ENCODE measurements at regions not wholly inside any gene's neighbourhood (a gene's known extent, or its start where the extent isn't known, plus 50 kb on each side); places are given as distances from the start of the nearest gene placed in this dataset.

GRCh38 chr14:101076451-101077198 lies 173.1 kb upstream of the RTL1 start:
- DNase-seq (ENCODE audit: insufficient read length, low spot score) (no peak), FAIRE-seq (no peak)
- no peak for TF ChIP-seq CTCF (IDR thresholded peaks at IDR 0.05; ENCODE audit: insufficient read depth, missing control alignments)

GRCh38 chr14:101077481-101078074 lies 174.1 kb upstream of the RTL1 start:
- DNase-seq (ENCODE audit: insufficient read length, low spot score) (no peak), FAIRE-seq (no peak)
- no peak for TF ChIP-seq CTCF (IDR thresholded peaks at IDR 0.05; ENCODE audit: insufficient read depth, missing control alignments)

- FAIRE-seq (no peak), DNase-seq (ENCODE audit: insufficient read length, low spot score) (no peak)
- TF ChIP-seq CTCF (IDR thresholded peaks at IDR 0.05; ENCODE audit: insufficient read depth, missing control alignments): no peak
Measured at GRCh38 chr14:101078170-101078891, 174.8 kb upstream of the RTL1 start.

DNA sequence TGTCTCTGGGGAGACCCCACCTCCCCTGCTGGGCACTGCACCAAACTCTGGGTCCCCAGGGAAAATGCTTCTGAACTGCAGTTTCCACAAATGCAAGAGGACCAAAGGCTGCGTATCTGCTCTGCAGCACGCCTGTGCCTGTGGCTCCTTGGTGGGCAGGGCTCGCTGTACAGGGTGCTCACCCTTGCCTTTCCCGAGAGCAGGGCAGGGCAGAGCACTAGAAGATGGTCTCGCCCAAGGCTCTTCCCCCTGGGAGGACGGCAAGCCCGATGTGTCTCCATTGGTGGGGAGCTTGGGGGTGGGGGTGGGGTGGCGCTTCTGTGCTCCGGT lies 175.3 kb upstream of the RTL1 start:
- TF ChIP-seq CTCF (IDR thresholded peaks at IDR 0.05; ENCODE audit: insufficient read depth, missing control alignments): no peak
- no peak for FAIRE-seq
- no peak for DNase-seq (ENCODE audit: insufficient read length, low spot score)

DNA sequence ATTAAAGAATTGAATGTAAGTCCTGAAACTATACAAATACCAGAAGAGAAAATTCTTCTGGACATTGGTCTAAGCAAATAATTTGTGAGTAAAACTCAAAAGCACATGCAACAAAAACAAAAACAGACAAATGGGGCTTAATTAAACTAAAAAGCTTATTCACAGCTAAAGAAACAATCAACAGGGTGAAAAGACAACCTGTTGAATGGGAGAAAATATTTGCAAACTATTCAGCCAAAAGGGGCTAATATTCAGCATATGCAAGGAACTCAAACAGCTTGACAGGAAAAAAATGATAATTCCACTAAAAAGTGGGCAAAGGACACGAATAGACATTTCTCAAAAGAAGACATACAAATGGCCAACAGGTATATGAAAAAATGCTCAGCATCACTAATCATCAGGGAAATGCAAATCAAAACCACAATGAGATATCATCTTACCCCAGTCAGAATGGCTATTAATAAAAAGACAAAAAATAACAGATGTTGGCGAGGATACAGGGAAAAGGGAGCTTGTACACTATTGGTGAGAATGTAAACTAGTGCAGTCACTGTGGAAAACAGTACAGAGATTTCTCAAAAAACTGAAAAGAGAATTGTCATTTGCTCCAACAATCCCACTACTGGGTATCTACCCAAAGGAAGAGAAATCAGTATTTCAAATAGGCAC lies 177.5 kb upstream of the RTL1 start:
- FAIRE-seq: no peak
- no peak for DNase-seq (ENCODE audit: insufficient read length, low spot score)
- TF ChIP-seq CTCF (IDR thresholded peaks at IDR 0.05; ENCODE audit: insufficient read depth, missing control alignments): no peak

DNA sequence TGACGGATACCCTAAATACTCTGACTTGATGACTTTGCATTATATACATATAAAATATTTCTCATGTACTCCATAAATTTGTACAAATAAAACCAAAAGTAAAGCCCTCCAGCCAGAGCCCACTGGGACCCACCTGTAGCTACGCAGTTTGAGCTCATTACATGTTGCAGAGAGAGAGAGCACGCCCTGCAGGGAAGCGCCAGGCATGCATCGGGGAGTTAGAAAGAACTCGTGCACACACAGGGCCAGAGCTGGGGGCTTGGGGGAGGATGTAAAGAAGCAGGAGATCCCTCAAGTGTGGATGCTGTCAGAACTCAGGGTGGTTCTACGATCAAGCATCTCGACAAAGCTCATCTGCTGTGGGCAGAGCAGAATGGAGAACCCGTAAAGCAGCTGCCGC lies 178.5 kb upstream of the RTL1 start:
- no peak for DNase-seq (ENCODE audit: insufficient read length, low spot score)
- no peak for FAIRE-seq
- TF ChIP-seq CTCF (IDR thresholded peaks at IDR 0.05; ENCODE audit: insufficient read depth, missing control alignments): no peak
